GM12875 (cell line): ENCODE measurements at regions not wholly inside any gene's neighbourhood (a gene's known extent, or its start where the extent isn't known, plus 50 kb on each side); places are given as distances from the start of the nearest gene placed in this dataset.

Source experiments
- H3K4me3 ChIP-seq: one replicate; pipeline ENCODE4 v1.5.1; 2011; ENCODE audit warnings: low read depth, low read length, control low read depth
- TF ChIP-seq, protein P1 (sequence below): IDR thresholded peaks from 2 replicates; pipeline ENCODE4 v1.5.1; 2011; ENCODE audit warnings: low read depth, mild to moderate bottlenecking, control low read depth, inconsistent platforms, low read length, moderate library complexity, borderline replicate concordance; ENCODE audit not compliant: insufficient read depth

- H3K4me3 ChIP-seq: no peak overlapping the region
- TF ChIP-seq, protein P1, sequence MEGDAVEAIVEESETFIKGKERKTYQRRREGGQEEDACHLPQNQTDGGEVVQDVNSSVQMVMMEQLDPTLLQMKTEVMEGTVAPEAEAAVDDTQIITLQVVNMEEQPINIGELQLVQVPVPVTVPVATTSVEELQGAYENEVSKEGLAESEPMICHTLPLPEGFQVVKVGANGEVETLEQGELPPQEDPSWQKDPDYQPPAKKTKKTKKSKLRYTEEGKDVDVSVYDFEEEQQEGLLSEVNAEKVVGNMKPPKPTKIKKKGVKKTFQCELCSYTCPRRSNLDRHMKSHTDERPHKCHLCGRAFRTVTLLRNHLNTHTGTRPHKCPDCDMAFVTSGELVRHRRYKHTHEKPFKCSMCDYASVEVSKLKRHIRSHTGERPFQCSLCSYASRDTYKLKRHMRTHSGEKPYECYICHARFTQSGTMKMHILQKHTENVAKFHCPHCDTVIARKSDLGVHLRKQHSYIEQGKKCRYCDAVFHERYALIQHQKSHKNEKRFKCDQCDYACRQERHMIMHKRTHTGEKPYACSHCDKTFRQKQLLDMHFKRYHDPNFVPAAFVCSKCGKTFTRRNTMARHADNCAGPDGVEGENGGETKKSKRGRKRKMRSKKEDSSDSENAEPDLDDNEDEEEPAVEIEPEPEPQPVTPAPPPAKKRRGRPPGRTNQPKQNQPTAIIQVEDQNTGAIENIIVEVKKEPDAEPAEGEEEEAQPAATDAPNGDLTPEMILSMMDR: no peak
Measured at GRCh38 chr7:113684165-113684564, 234.6 kb downstream of the PPP1R3A start.

DNA sequence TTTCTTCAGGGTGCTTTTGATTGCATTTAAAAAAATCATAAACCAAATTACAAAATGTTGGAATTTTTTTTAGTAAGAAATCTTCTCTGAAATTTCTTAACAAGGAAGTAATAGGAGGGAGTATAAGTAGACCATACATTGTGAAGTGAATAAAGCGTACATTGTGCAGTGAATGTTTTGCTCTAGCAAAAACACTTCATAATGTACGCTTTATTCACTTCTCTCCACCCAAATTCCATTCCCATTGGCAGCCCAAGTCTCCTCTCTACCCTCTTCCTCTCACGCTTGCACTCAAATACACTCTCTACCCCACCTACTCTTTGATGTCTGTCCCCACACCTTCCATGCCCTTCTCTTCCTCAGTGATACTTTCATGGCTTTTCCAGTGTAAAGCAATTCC, 241.0 kb downstream of the PPP1R3A start:
- no peak overlapping the region for H3K4me3 ChIP-seq
- TF ChIP-seq, protein P1: no peak

DNA sequence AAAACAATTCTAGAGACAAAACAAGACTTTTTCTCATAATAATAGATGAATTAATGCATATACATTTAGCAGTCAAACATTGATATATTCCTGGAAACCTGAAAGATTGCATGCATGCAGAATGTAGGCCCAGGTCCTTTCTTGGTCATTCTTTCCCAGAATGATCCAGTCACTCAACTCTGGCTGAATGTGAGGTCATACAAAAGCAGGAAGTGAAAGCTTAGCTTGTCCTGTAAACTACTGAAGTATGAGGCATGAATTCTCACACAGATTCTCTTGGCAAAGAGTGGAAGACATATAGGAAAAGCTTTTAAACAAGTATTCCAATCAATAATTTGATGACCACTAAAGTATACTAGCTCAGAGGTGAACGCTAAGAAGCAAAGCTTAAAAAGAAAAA, 253.9 kb downstream of the PPP1R3A start:
- TF ChIP-seq, protein P1: no peak
- H3K4me3 ChIP-seq: no peak overlapping the region

DNA sequence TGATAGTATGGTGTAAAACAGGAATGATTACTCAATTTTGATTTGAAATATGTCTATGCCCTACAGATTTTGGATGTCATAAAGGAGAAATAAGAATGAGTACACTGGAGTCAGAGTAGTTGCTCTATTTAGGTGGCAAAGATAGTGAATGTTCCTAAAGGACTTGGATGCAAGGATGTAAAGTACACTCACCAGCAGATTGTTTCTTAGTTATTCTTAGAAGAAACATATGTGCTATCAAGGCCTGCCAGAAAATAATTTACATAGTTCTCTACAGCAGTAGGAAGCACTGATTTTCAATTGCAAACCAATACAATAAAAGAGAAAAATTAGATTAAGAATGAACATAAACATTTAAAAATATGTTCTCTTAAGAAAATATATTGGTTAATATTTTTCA, 259.4 kb downstream of the PPP1R3A start:
- no peak overlapping the region for H3K4me3 ChIP-seq
- TF ChIP-seq, protein P1: no peak

DNA sequence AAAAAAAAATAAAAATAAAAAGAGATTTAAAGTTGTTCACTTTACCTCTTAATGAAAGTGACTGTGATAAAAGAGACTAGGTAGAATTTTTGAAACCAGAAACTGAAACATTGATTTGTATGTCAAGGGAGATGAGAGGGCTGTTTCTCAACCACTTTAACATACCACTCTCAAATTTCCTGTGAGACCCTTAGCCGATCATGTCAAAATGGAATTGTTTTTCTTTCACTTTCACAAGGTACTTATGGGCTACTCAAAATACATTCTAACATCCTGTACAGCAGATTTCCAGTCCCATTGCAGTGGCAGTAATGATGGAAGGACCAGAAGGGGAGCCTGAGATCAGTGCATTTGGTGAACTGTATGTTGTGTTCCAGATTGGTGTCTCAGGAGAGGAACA, 261.2 kb downstream of the PPP1R3A start:
- H3K4me3 ChIP-seq: no peak overlapping the region
- TF ChIP-seq, protein P1: no peak

GRCh38 chr7:113652501-113652900, 266.3 kb downstream of the PPP1R3A start:
- TF ChIP-seq, protein P1: no peak
- H3K4me3 ChIP-seq: no peak overlapping the region

DNA sequence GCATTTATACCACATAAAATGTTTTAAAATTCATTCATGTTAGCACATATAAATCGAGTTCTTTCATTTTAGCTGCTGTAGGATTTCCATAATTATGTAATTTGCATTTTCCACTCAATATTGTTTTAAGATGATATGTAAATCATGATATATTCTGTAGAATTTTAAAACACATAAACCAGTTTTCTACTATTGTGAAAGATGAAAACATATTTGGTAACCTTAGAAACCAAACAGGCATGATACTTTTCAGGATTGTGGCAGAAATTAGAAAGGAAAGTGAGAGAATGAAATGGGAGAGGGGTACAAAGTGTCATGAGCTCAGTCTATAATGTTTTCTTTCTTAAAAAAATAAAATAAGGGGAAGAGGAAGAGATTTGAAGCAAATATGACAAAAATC, 269.3 kb downstream of the PPP1R3A start:
- H3K4me3 ChIP-seq: no peak overlapping the region
- TF ChIP-seq, protein P1: no peak
